A673 (cell line): ENCODE measurements at regions not wholly inside any gene's neighbourhood (a gene's known extent, or its start where the extent isn't known, plus 50 kb on each side); places are given as distances from the start of the nearest gene placed in this dataset.
"Not testable (repeated sequence)": the region's sequence is repeated elsewhere in the genome, so short reads cannot be mapped to it uniquely, and the experiment has no call there.

Source experiments
- BruUV-seq: library from RNA; stranded (reverse); fragments of 400-500 nt; replicated peaks from 2 replicates; lab custom pipeline; 2021; lab: Mats Ljungman, UMichigan
- CTCF ChIA-PET: fragments of 300-600 bp; sonication (Branson Sonifier 250); formaldehyde crosslinking; loops from one replicate; lab custom pipeline; 2022; ENCODE audit warnings: antibody characterized with exemption; lab: Charles Lee
- POLR2A ChIA-PET: fragments of 300-600 bp; sonication (Branson Sonifier 250); formaldehyde crosslinking; loops from one replicate; lab custom pipeline; 2022; ENCODE audit warnings: antibody characterized with exemption; ENCODE audit not compliant: low non-redundant PET; lab: Charles Lee
- DNase-seq: peaks from one replicate; pipeline ENCODE4 v3.0.0-alpha.2; 2015; ENCODE audit warnings: low spot score
- H3K27ac ChIP-seq: fragments of 200-600 bp; sonication (generic); 2 replicates; pipeline ENCODE4 v1.5.1; 2016; ENCODE audit warnings: mixed run types, low read depth, mild to moderate bottlenecking, mixed read lengths, antibody characterized with exemption, low read length; ENCODE audit not compliant: poor library complexity, severe bottlenecking
- H3K27me3 ChIP-seq: fragments of 200-600 bp; sonication (generic); replicated peaks from 2 replicates; pipeline ENCODE4 v1.6.1; 2017; ENCODE audit warnings: mixed run types, low read depth, mild to moderate bottlenecking, mixed read lengths, antibody characterized with exemption, low read length; ENCODE audit not compliant: insufficient read depth, poor library complexity
- H3K36me3 ChIP-seq: fragments of 200-600 bp; sonication (generic); 2 replicates; pipeline ENCODE4 v1.6.1; 2016; ENCODE audit warnings: mixed run types, mild to moderate bottlenecking, mixed read lengths, antibody characterized with exemption, low read length; ENCODE audit not compliant: insufficient read depth, poor library complexity, severe bottlenecking
- H3K4me1 ChIP-seq: fragments of 200-600 bp; sonication (generic); 2 replicates; pipeline ENCODE4 v1.6.1; 2017; ENCODE audit warnings: mixed run types, mild to moderate bottlenecking, mixed read lengths, antibody characterized with exemption, low read length; ENCODE audit not compliant: insufficient read depth, poor library complexity, severe bottlenecking
- H3K4me3 ChIP-seq: fragments of 200-600 bp; sonication (generic); 2 replicates; pipeline ENCODE4 v1.5.1; 2016; ENCODE audit warnings: low read depth, mixed run types, mild to moderate bottlenecking, mixed read lengths, low read length; ENCODE audit not compliant: poor library complexity, severe bottlenecking
- H3K9me3 ChIP-seq: fragments of 200-600 bp; sonication (generic); 2 replicates; pipeline ENCODE4 v1.6.1; 2016; ENCODE audit warnings: mixed run types, low read depth, mild to moderate bottlenecking, mixed read lengths, antibody characterized with exemption, low read length; ENCODE audit not compliant: poor library complexity, severe bottlenecking
- intact Hi-C: fragments of 100-400 bp; cut with micrococcal nuclease; formaldehyde crosslinking; loops from one replicate; pipeline ENCODE4 v1.10.0; 2022; ENCODE audit not compliant: unreplicated experiment

DNA sequence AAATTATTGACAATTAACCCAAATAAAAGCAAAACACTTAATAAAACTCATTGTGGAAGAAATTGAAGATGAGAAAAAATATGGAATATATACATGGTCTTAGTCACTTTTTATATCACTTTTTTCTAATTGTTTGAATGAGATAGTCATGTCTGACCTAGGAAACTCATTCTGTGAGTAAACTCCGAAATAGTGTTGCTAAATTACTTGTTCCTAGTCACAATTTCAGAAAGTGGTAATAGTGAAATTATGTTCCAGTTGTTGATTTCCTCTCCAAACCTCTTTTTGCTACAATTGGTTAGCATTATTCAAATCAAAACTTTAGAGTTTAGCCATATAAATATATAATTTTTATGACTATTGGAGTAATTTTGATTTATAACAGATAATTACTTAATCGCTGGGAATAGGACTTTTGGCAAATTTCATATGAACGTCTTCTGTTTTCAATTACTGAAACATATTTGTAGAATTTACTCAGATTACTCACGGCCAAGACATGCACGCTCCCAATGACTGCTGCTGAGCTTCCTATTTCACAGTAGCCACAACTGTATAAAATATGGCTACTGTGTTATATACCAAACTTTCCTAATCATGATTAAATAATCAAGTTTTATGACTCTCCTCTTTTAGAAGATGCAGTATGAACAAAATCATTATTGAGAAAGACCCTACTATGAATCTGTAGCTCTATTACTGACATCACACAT is 583.4 kb downstream of the PRIM2 start:
- H3K27me3 ChIP-seq, BruUV-seq, intact Hi-C loops, POLR2A ChIA-PET, H3K9me3 ChIP-seq, H3K4me1 ChIP-seq, CTCF ChIA-PET, H3K4me3 ChIP-seq, DNase-seq, H3K36me3 ChIP-seq, H3K27ac ChIP-seq: not testable (repeated sequence)

DNA sequence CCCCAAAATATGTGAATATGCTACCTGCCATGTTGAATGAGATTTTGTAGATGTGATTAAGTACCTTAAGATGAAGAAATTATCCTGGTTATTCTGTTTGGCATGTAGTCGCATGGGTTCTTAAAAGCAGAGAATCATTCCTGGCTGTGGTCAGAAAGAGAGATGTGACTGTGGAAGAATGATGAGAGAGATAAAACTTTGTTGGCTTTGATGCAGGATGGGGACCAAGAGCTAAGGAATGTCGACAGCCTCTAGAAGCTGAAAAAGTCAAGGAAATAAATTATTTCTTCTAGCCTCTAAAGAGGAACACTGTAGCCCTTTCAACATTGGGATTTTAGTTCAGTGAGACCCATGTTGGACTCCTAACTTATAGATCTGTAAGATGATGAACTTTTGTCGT is 584.0 kb downstream of the PRIM2 start:
- H3K9me3 ChIP-seq, H3K27me3 ChIP-seq, POLR2A ChIA-PET, H3K36me3 ChIP-seq, BruUV-seq, H3K4me1 ChIP-seq, CTCF ChIA-PET, H3K27ac ChIP-seq, H3K4me3 ChIP-seq, DNase-seq, intact Hi-C loops: not testable (repeated sequence)

DNA sequence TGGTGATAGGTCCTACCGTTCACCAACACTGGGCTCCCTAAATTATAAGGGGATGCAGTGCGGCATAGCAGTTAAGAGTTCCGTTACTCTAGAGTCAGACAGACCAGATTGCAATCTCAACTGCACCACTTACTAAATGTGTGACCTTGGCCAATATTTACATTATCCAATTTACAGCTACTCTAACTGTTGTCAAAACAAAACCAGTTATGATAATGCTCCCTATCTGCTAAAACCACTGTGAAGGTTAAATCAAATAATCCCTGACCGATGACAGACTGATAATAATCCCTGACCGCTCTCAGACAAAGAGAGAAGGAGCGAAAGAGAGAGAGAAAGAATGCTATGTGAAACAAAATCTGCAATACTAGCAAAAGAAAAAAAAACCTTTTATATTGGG is 586.9 kb downstream of the PRIM2 start:
- H3K4me1 ChIP-seq, H3K27me3 ChIP-seq, H3K4me3 ChIP-seq, intact Hi-C loops, DNase-seq, H3K36me3 ChIP-seq, H3K27ac ChIP-seq, CTCF ChIA-PET, POLR2A ChIA-PET, H3K9me3 ChIP-seq, BruUV-seq: not testable (repeated sequence)

DNA sequence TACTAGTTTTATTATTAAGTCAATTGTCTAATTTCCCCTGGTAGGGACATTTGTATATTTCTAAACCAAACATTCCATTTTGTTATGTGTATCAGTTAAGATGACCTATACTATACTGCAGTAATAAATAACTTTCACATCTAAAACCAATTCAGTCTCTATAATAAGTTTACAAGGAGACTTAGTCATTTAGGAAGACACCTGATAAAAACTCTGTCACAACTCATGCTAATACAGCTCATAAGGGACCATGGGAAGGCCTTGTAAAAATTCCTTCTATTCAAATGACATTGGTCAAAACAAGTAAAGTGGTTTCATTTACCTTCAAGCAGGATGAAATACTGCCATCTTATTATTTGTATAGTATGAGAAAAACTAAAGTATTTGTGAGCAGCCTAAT is 597.9 kb downstream of the PRIM2 start:
- POLR2A ChIA-PET, intact Hi-C loops, H3K27me3 ChIP-seq, DNase-seq, H3K36me3 ChIP-seq, CTCF ChIA-PET, H3K9me3 ChIP-seq, BruUV-seq, H3K4me3 ChIP-seq, H3K27ac ChIP-seq, H3K4me1 ChIP-seq: not testable (repeated sequence)

DNA sequence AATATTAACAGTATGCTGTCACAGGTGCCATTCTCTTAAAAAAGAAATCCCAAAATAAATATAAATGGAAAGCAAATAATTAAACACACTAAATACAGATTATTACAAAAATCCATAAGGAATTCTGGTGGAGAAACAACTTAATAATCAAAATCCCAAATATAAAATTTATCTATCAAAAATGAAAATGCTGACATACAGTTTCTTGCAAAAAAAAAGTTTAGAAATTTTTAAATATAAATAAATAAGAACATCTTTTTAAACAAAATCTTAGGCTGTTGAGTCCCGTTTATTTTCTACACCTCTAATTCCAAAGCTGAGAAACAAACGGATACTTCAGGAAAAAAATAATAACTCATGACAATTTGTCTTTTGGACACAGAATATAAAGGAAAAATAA is 625.5 kb downstream of the PRIM2 start:
- H3K27ac ChIP-seq, DNase-seq, intact Hi-C loops, H3K4me1 ChIP-seq, H3K9me3 ChIP-seq, CTCF ChIA-PET, BruUV-seq, H3K27me3 ChIP-seq, H3K36me3 ChIP-seq, POLR2A ChIA-PET, H3K4me3 ChIP-seq: not testable (repeated sequence)

DNA sequence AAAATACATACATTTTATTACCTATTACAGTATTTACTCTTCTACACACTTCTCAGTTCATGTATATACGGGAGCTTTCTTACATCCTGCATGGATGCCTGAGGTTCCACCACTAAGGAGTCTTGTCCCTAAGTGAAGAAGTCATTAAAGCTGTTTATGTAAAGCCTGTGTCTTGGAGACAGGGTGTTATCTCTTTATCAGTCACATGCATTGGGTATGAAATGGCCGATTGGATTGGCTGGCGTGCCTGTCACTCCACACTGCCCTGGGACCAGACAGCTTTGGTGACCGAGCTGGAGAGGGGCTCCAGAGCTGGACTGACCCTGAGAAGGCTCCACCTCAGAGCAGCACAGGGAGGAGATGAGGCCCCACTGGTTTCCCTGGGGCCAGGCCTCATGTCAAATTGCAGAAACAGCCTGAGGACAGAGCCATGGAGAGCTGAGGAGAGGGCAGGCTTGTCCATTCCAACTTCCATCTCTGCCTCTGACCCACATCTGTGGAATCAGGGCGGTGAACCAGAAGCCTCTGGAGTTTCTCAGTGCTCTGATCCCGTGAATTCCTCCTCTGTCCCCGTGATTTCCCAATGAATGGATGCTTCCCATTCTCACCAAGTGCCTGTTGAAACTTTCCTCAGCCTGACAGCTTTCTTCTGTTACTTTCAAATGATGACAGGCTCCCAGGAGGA is 628.8 kb downstream of the PRIM2 start:
- CTCF ChIA-PET, H3K9me3 ChIP-seq, H3K4me1 ChIP-seq, H3K27ac ChIP-seq, DNase-seq, H3K27me3 ChIP-seq, intact Hi-C loops, H3K4me3 ChIP-seq, POLR2A ChIA-PET, BruUV-seq, H3K36me3 ChIP-seq: not testable (repeated sequence)

DNA sequence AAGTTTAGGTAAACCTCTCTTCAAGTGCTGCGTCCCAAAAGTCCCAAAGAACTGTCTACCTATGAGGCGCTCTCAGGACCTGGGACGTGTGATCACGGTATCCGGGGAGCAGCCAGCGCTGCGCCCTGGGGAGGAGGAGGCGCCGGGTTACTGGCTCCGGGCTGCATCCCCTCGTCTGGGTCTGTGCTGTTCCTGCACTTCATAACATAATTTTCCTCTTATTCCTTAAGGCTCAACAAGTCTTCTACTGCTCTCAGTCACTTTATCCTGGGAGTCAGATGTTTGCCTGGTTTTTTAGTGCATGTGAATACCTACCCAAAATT is 629.3 kb downstream of the PRIM2 start:
- H3K9me3 ChIP-seq, H3K27ac ChIP-seq, H3K4me3 ChIP-seq, H3K27me3 ChIP-seq, H3K4me1 ChIP-seq, CTCF ChIA-PET, H3K36me3 ChIP-seq, DNase-seq, BruUV-seq, POLR2A ChIA-PET, intact Hi-C loops: not testable (repeated sequence)
